Peyer's patch (tissue), 4 donors: ENCODE measurements at regions not wholly inside any gene's neighbourhood (a gene's known extent, or its start where the extent isn't known, plus 50 kb on each side); places are given as distances from the start of the nearest gene placed in this dataset.

ENCODE experiments used
- POLR2A ChIP-seq, 2 donors: fragments of 450-650 bp; IDR thresholded peaks; one replicate each; pipeline ENCODE4 v1.5.1; 2017; ENCODE audit warnings: antibody characterized with exemption in 2 of 2, mild to moderate bottlenecking in 2 of 2, moderate library complexity in 2 of 2
- TF ChIP-seq, protein P1 (sequence below), 6 experiments: fragments of 450-650 bp in 4 of 6; fragments of 200-600 bp in 2 of 6; sonication (generic) in 1 of 6; IDR thresholded peaks; one replicate each; pipeline ENCODE4 v1.5.1; 2017 to 2019; ENCODE audit warnings: antibody characterized with exemption in 6 of 6, mild to moderate bottlenecking in 3 of 6, moderate library complexity in 1 of 6

GRCh38 chr19:30303131-30303654, 69.0 kb upstream of the ZNF536 start:
- TF ChIP-seq, protein P1, sequence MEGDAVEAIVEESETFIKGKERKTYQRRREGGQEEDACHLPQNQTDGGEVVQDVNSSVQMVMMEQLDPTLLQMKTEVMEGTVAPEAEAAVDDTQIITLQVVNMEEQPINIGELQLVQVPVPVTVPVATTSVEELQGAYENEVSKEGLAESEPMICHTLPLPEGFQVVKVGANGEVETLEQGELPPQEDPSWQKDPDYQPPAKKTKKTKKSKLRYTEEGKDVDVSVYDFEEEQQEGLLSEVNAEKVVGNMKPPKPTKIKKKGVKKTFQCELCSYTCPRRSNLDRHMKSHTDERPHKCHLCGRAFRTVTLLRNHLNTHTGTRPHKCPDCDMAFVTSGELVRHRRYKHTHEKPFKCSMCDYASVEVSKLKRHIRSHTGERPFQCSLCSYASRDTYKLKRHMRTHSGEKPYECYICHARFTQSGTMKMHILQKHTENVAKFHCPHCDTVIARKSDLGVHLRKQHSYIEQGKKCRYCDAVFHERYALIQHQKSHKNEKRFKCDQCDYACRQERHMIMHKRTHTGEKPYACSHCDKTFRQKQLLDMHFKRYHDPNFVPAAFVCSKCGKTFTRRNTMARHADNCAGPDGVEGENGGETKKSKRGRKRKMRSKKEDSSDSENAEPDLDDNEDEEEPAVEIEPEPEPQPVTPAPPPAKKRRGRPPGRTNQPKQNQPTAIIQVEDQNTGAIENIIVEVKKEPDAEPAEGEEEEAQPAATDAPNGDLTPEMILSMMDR (IDR thresholded peaks at IDR 0.05): no peak
- TF ChIP-seq POLR2A (IDR thresholded peaks at IDR 0.05): no peak
